B cell (primary cell): ENCODE measurements at regions not wholly inside any gene's neighbourhood (a gene's known extent, or its start where the extent isn't known, plus 50 kb on each side); places are given as distances from the start of the nearest gene placed in this dataset.

Source experiments
- EZH2 ChIP-seq: IDR thresholded peaks from 2 replicates; pipeline ENCODE4 v1.6.1; 2012; ENCODE audit warnings: borderline replicate concordance, low read depth, mild to moderate bottlenecking, moderate library complexity, low read length; ENCODE audit not compliant: insufficient read depth, poor library complexity, severe bottlenecking
- TF ChIP-seq, protein P1 (sequence below): fragments of 200-600 bp; IDR thresholded peaks from one replicate; pipeline ENCODE4 v1.8.0; 2022; ENCODE audit warnings: antibody characterized with exemption, mild to moderate bottlenecking

DNA sequence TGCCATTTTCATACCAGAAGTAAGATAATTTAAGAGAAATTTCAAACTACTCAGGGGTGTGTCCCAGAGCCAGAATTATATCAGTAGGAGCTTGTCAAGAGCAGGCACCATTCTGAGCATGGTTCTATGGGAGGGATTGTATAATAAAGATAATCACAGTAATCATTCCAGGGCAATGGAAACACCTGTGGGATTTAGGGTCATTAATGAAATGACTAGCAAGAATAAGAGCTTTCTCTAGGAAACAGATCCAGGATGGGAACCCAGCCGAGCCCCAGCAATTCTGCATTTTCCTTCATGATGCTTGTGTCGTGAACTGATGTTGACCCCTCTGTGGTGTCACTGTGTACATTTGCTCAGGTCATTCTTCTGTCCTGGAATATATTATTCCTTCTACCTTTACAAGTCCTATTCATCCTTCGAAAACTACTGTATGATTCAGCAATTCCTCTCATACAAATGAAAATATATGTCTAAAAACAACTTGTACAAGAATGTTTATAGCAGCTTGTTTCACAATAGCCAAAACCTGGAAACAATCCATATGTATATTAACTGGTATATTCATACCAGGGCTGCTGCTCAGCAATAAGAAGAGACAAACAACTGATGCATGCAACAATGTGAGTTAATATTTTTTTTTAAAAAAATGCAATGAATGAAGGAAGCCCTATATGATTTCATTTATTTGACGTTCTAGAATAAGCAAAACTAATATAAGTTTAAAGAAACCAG is 687.8 kb upstream of the KLHL29 start:
- TF ChIP-seq, protein P1, sequence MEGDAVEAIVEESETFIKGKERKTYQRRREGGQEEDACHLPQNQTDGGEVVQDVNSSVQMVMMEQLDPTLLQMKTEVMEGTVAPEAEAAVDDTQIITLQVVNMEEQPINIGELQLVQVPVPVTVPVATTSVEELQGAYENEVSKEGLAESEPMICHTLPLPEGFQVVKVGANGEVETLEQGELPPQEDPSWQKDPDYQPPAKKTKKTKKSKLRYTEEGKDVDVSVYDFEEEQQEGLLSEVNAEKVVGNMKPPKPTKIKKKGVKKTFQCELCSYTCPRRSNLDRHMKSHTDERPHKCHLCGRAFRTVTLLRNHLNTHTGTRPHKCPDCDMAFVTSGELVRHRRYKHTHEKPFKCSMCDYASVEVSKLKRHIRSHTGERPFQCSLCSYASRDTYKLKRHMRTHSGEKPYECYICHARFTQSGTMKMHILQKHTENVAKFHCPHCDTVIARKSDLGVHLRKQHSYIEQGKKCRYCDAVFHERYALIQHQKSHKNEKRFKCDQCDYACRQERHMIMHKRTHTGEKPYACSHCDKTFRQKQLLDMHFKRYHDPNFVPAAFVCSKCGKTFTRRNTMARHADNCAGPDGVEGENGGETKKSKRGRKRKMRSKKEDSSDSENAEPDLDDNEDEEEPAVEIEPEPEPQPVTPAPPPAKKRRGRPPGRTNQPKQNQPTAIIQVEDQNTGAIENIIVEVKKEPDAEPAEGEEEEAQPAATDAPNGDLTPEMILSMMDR = no peak
- TF ChIP-seq EZH2 = no peak
